Muscle layer of duodenum (tissue), 2 donors: ENCODE measurements at regions not wholly inside any gene's neighbourhood (a gene's known extent, or its start where the extent isn't known, plus 50 kb on each side); places are given as distances from the start of the nearest gene placed in this dataset.
"Not testable (repeated sequence)": the region's sequence is repeated elsewhere in the genome, so short reads cannot be mapped to it uniquely, and the experiment has no call there.

Source experiments
- H3K27ac ChIP-seq: one replicate; pipeline ENCODE4 v1.7.0; 2013; ENCODE audit warnings: mild to moderate bottlenecking, low read length
- H3K27me3 ChIP-seq: one replicate; pipeline ENCODE4 v1.7.0; 2013; ENCODE audit warnings: low read depth, mild to moderate bottlenecking, control low read depth, low read length
- H3K36me3 ChIP-seq, 2 donors: one replicate each; pipeline ENCODE4 v1.7.0; 2013; ENCODE audit warnings: low read length in 2 of 2, control low read depth in 1 of 2, mild to moderate bottlenecking in 1 of 2; ENCODE audit not compliant: insufficient read depth in 2 of 2, control insufficient read depth in 1 of 2
- H3K4me1 ChIP-seq, 2 donors: one replicate each; pipeline ENCODE4 v1.7.0; 2013; ENCODE audit warnings: low read length in 2 of 2, mild to moderate bottlenecking in 2 of 2, control low read depth in 1 of 2, moderate library complexity in 1 of 2; ENCODE audit not compliant: insufficient read depth in 2 of 2, control insufficient read depth in 1 of 2
- H3K4me3 ChIP-seq, 2 donors: one replicate each; pipeline ENCODE4 v1.7.0; 2013; ENCODE audit warnings: low read length in 2 of 2, low read depth in 1 of 2, mild to moderate bottlenecking in 1 of 2
- H3K9me3 ChIP-seq, 2 donors: one replicate each; pipeline ENCODE4 v1.7.0; 2013; ENCODE audit warnings: low read length in 2 of 2, control low read depth in 1 of 2, mild to moderate bottlenecking in 1 of 2; ENCODE audit not compliant: control insufficient read depth in 1 of 2
- donor health status: healthy.

- Histone ChIP-seq H3K36me3 (no peaks in the 10 kb centered on the region), H3K9me3 (no peaks in the 10 kb centered on the region), H3K27me3 (no peaks in the 10 kb centered on the region), H3K4me3 (no peak overlapping the region), H3K27ac (no peak overlapping the region), H3K4me1 (no peaks in the 10 kb centered on the region)
Measured at GRCh38 chr1:244138399-244138798, 87.3 kb downstream of the ZBTB18 start.

- no peaks in the 10 kb centered on the region for H3K4me1 ChIP-seq
- H3K27me3 ChIP-seq, result no peaks in the 10 kb centered on the region
- no peak overlapping the region for H3K27ac ChIP-seq
- H3K36me3 ChIP-seq, result no peaks in the 10 kb centered on the region
- H3K4me3 ChIP-seq, result no peak overlapping the region
- H3K9me3 ChIP-seq, result no peaks in the 10 kb centered on the region
Measured at GRCh38 chr1:244139655-244140054, 88.6 kb downstream of the ZBTB18 start.

- Histone ChIP-seq H3K27ac (no peak overlapping the region), H3K4me1 (no peaks in the 10 kb centered on the region), H3K4me3 (no peak overlapping the region), H3K9me3 (no peaks in the 10 kb centered on the region), H3K36me3 (no peaks in the 10 kb centered on the region), H3K27me3 (no peaks in the 10 kb centered on the region)
Measured at GRCh38 chr1:244140420-244140819, 89.3 kb downstream of the ZBTB18 start.

GRCh38 chr1:244144053-244144452, 93.0 kb downstream of the ZBTB18 start:
- Histone ChIP-seq H3K27ac (no peak overlapping the region), H3K36me3 (no peaks in the 10 kb centered on the region), H3K4me1 (no peaks in the 10 kb centered on the region), H3K27me3 (no peaks in the 10 kb centered on the region), H3K4me3 (no peak overlapping the region), H3K9me3 (no peaks in the 10 kb centered on the region)

- Histone ChIP-seq H3K27ac (no peak overlapping the region), H3K4me3 (no peak overlapping the region)
Measured at GRCh38 chr1:244150071-244150470, 99.0 kb downstream of the ZBTB18 start.

GRCh38 chr1:244150665-244151064, 99.6 kb downstream of the ZBTB18 start:
- Histone ChIP-seq H3K36me3 (no peaks in the 10 kb centered on the region), H3K27ac (no peak overlapping the region), H3K9me3 (no peaks in the 10 kb centered on the region), H3K4me3 (no peak overlapping the region), H3K4me1 (no peaks in the 10 kb centered on the region), H3K27me3 (no peaks in the 10 kb centered on the region)

More at GRCh38 chr1:244150071-244150470, 99.0 kb downstream of the ZBTB18 start:
- Histone ChIP-seq H3K36me3 (no peaks in the 10 kb centered on the region), H3K9me3 (no peaks in the 10 kb centered on the region), H3K4me1 (no peaks in the 10 kb centered on the region), H3K27me3 (no peaks in the 10 kb centered on the region)

GRCh38 chr1:244151537-244151936, 100.5 kb downstream of the ZBTB18 start:
- no peak overlapping the region for H3K27ac ChIP-seq
- H3K27me3 ChIP-seq, result no peaks in the 10 kb centered on the region
- no peaks in the 10 kb centered on the region for H3K36me3 ChIP-seq
- no peaks in the 10 kb centered on the region for H3K9me3 ChIP-seq
- no peaks in the 10 kb centered on the region for H3K4me1 ChIP-seq
- no peak overlapping the region for H3K4me3 ChIP-seq

- Histone ChIP-seq H3K27me3 (no peaks in the 10 kb centered on the region), H3K9me3 (no peaks in the 10 kb centered on the region), H3K4me3 (no peak overlapping the region), H3K27ac (no peak overlapping the region), H3K4me1 (no peaks in the 10 kb centered on the region), H3K36me3 (no peaks in the 10 kb centered on the region)
Measured at GRCh38 chr1:244154508-244154871, 103.4 kb downstream of the ZBTB18 start.

- no peaks in the 10 kb centered on the region for H3K36me3 ChIP-seq
- H3K9me3 ChIP-seq, result no peaks in the 10 kb centered on the region
- no peak overlapping the region for H3K4me3 ChIP-seq
- no peaks in the 10 kb centered on the region for H3K27me3 ChIP-seq
- H3K27ac ChIP-seq, result no peak overlapping the region
- no peaks in the 10 kb centered on the region for H3K4me1 ChIP-seq
Measured at GRCh38 chr1:244154872-244155531, 103.9 kb downstream of the ZBTB18 start.

GRCh38 chr1:244155661-244156060, 104.6 kb downstream of the ZBTB18 start:
- Histone ChIP-seq H3K4me1 (no peaks in the 10 kb centered on the region), H3K27me3 (no peaks in the 10 kb centered on the region), H3K36me3 (no peaks in the 10 kb centered on the region), H3K4me3 (no peak overlapping the region), H3K9me3 (no peaks in the 10 kb centered on the region), H3K27ac (no peak overlapping the region)

- H3K27ac ChIP-seq, H3K27me3 ChIP-seq, H3K9me3 ChIP-seq, H3K4me3 ChIP-seq, H3K4me1 ChIP-seq, H3K36me3 ChIP-seq: not testable (repeated sequence)
Measured at GRCh38 chr1:244156617-244157016, 105.5 kb downstream of the ZBTB18 start.

GRCh38 chr1:244157731-244158438, 106.8 kb downstream of the ZBTB18 start:
- no peaks in the 10 kb centered on the region for H3K4me1 ChIP-seq
- no peaks in the 10 kb centered on the region for H3K9me3 ChIP-seq
- no peak overlapping the region for H3K4me3 ChIP-seq
- no peak overlapping the region for H3K27ac ChIP-seq
- no peaks in the 10 kb centered on the region for H3K36me3 ChIP-seq
- no peaks in the 10 kb centered on the region for H3K27me3 ChIP-seq
